ENCODE measurements at regions not wholly inside any gene's neighbourhood (a gene's known extent, or its start where the extent isn't known, plus 50 kb on each side); places are given as distances from the start of the nearest gene placed in this dataset.
"Not testable (repeated sequence)": the region's sequence is repeated elsewhere in the genome, so short reads cannot be mapped to it uniquely, and the experiment has no call there.

DNA sequence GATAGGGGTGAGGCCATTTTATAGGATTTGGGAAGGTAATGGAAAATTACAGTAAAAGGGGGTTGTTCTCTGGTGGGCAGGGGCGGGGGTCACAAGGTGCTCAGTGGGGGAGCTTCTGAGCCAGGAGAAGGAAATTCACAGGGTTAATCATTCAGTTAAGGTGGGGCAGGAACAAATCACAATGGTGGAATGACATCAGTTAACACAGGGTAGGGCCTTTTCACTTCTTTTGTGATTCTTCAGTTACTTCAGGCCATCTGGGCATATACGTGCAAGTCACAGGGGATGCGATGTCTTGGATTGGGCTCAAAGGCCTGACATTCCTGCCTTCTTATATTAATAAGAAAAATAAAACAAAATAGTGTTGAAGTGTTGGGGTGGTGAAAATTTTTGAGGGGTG lies 181.1 kb upstream of the TRPC7 start:
- H3K9me3 ChIP-seq; H3K27me3 ChIP-seq (ENCODE audit: insufficient read depth); H4K20me1 ChIP-seq (ENCODE audit: insufficient read depth); H3F3A ChIP-seq (replicated peaks; ENCODE audit: insufficient read depth); CTCF ChIA-PET; H3K79me2 ChIP-seq (ENCODE audit: insufficient read depth); H3K36me3 ChIP-seq (replicated peaks in 1 of 2; ENCODE audit: control insufficient read depth in 1 of 2, insufficient read depth in 2 of 2, low read length in 1 of 2); POLR2A ChIA-PET; H2AFZ ChIP-seq (ENCODE audit: low read depth); H3K27ac ChIP-seq (ENCODE audit: low read depth in 2 of 2, low read length in 1 of 2); H3K9ac ChIP-seq; H3K9me2 ChIP-seq; H3K4me1 ChIP-seq (ENCODE audit: control insufficient read depth in 1 of 2, insufficient read depth in 2 of 2, low read depth in 1 of 2, low read length in 1 of 2); H3K4me3 ChIP-seq (ENCODE audit: low read depth in 2 of 2, low read length in 1 of 2); H3K4me2 ChIP-seq; DNase-seq: not testable (repeated sequence)
- WGBS (ENCODE audit: low lambda C conversion rate) = 46% methylated on average over 3 of the region's 3 CpGs

GRCh38 chr5:136545031-136545430 lies 179.7 kb upstream of the TRPC7 start:
- H4K20me1 ChIP-seq (ENCODE audit: insufficient read depth); H3K27ac ChIP-seq (ENCODE audit: low read depth in 2 of 2, low read length in 1 of 2); H3K9ac ChIP-seq; H3K27me3 ChIP-seq (ENCODE audit: insufficient read depth); H3K9me2 ChIP-seq; CTCF ChIA-PET; H2AFZ ChIP-seq (ENCODE audit: low read depth); H3K36me3 ChIP-seq (replicated peaks in 1 of 2; ENCODE audit: control insufficient read depth in 1 of 2, insufficient read depth in 2 of 2, low read length in 1 of 2); H3K79me2 ChIP-seq (ENCODE audit: insufficient read depth); H3K4me2 ChIP-seq; DNase-seq; H3F3A ChIP-seq (replicated peaks; ENCODE audit: insufficient read depth); H3K9me3 ChIP-seq; POLR2A ChIA-PET; H3K4me1 ChIP-seq (ENCODE audit: control insufficient read depth in 1 of 2, insufficient read depth in 2 of 2, low read depth in 1 of 2, low read length in 1 of 2); H3K4me3 ChIP-seq (ENCODE audit: low read depth in 2 of 2, low read length in 1 of 2): not testable (repeated sequence)
- WGBS (ENCODE audit: low lambda C conversion rate) = 54% methylated on average over 5 of the region's 5 CpGs

DNA sequence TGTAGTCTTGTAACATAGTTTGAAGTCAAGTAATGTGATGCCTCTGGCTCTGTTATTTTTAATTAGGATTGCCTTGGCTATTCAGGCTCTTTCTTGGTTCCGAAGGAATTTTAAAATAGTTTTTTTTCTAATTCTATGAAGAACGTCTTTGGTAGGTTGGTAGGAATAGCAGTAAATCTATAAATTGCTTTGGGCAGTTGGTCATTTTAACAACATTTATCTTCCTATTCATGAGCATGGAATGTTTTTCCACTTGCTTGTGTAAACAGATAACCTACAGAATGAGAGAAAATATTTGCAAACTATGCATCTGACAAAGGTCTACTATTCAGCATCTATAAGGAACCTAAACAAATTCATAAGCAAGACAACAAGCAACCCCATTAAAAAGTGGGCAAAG lies 173.2 kb upstream of the TRPC7 start:
- H3K4me3 ChIP-seq (ENCODE audit: low read depth in 2 of 2, low read length in 1 of 2) = no peak overlapping the region
- H3K9me3 ChIP-seq = no peaks in the 10 kb centered on the region
- no peak overlapping the region for H2AFZ ChIP-seq (ENCODE audit: low read depth)
- H3K4me2 ChIP-seq = no peak overlapping the region
- POLR2A ChIA-PET = no interaction called here
- H3F3A ChIP-seq (replicated peaks; ENCODE audit: insufficient read depth) = no peaks in the 10 kb centered on the region
- no peaks in the 10 kb centered on the region for H3K36me3 ChIP-seq (replicated peaks in 1 of 2; ENCODE audit: control insufficient read depth in 1 of 2, insufficient read depth in 2 of 2, low read length in 1 of 2)
- no peaks in the 10 kb centered on the region for H3K79me2 ChIP-seq (ENCODE audit: insufficient read depth)
- H3K9ac ChIP-seq = no peak overlapping the region
- H3K4me1 ChIP-seq (ENCODE audit: control insufficient read depth in 1 of 2, insufficient read depth in 2 of 2, low read depth in 1 of 2, low read length in 1 of 2) = no peaks in the 10 kb centered on the region
- no peak for DNase-seq
- CTCF ChIA-PET = no interaction called here
- H3K27ac ChIP-seq (ENCODE audit: low read depth in 2 of 2, low read length in 1 of 2) = no peak overlapping the region
- WGBS (ENCODE audit: low lambda C conversion rate) = 15% methylated on average over 2 of the region's 2 CpGs
- H3K27me3 ChIP-seq (ENCODE audit: insufficient read depth) = no peaks in the 10 kb centered on the region
- H3K9me2 ChIP-seq = no peaks in the 10 kb centered on the region
- H4K20me1 ChIP-seq (ENCODE audit: insufficient read depth) = no peaks in the 10 kb centered on the region
- TF ChIP-seq RXRA (IDR thresholded peaks at IDR 0.05; ENCODE audit: borderline replicate concordance, low read depth) (no peak), FOXJ3 (CRISPR knock-in tag; IDR thresholded peaks at IDR 0.05) (no peak), CHD2 (IDR thresholded peaks at IDR 0.05; ENCODE audit: low read length, partially characterized antibody) (no peak), FOXM1 (IDR thresholded peaks at IDR 0.05; ENCODE audit: low read depth) (no peak), EZH2phosphoT487 (IDR thresholded peaks at IDR 0.05; ENCODE audit: borderline replicate concordance, low read depth) (no peak), MEF2A (IDR thresholded peaks at IDR 0.05; ENCODE audit: borderline replicate concordance, low read depth) (no peak), TEAD4 (IDR thresholded peaks at IDR 0.05; ENCODE audit: borderline replicate concordance, insufficient read depth) (no peak), FOSL2 (IDR thresholded peaks at IDR 0.05; ENCODE audit: borderline replicate concordance, low read depth) (no peak), TAF1 (IDR thresholded peaks at IDR 0.05; ENCODE audit: borderline replicate concordance, low read depth, low read length) (no peak), NFIC (IDR thresholded peaks at IDR 0.05; ENCODE audit: borderline replicate concordance) (no peak), ELF1 (IDR thresholded peaks at IDR 0.05) (no peak), RAD21 (IDR thresholded peaks at IDR 0.05; ENCODE audit: low read length) (no peak), EP300 (IDR thresholded peaks at IDR 0.05; ENCODE audit: borderline replicate concordance in 1 of 2, low read depth in 1 of 2, low read length in 1 of 2) (no peak)
- TF ChIP-seq, protein P1, sequence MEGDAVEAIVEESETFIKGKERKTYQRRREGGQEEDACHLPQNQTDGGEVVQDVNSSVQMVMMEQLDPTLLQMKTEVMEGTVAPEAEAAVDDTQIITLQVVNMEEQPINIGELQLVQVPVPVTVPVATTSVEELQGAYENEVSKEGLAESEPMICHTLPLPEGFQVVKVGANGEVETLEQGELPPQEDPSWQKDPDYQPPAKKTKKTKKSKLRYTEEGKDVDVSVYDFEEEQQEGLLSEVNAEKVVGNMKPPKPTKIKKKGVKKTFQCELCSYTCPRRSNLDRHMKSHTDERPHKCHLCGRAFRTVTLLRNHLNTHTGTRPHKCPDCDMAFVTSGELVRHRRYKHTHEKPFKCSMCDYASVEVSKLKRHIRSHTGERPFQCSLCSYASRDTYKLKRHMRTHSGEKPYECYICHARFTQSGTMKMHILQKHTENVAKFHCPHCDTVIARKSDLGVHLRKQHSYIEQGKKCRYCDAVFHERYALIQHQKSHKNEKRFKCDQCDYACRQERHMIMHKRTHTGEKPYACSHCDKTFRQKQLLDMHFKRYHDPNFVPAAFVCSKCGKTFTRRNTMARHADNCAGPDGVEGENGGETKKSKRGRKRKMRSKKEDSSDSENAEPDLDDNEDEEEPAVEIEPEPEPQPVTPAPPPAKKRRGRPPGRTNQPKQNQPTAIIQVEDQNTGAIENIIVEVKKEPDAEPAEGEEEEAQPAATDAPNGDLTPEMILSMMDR (IDR thresholded peaks at IDR 0.05) = no peak
- TF ChIP-seq, protein P2, sequence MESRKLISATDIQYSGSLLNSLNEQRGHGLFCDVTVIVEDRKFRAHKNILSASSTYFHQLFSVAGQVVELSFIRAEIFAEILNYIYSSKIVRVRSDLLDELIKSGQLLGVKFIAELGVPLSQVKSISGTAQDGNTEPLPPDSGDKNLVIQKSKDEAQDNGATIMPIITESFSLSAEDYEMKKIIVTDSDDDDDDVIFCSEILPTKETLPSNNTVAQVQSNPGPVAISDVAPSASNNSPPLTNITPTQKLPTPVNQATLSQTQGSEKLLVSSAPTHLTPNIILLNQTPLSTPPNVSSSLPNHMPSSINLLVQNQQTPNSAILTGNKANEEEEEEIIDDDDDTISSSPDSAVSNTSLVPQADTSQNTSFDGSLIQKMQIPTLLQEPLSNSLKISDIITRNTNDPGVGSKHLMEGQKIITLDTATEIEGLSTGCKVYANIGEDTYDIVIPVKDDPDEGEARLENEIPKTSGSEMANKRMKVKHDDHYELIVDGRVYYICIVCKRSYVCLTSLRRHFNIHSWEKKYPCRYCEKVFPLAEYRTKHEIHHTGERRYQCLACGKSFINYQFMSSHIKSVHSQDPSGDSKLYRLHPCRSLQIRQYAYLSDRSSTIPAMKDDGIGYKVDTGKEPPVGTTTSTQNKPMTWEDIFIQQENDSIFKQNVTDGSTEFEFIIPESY (IDR thresholded peaks at IDR 0.05; ENCODE audit: borderline replicate concordance, low read depth) = no peak
- TF ChIP-seq, protein P3, sequence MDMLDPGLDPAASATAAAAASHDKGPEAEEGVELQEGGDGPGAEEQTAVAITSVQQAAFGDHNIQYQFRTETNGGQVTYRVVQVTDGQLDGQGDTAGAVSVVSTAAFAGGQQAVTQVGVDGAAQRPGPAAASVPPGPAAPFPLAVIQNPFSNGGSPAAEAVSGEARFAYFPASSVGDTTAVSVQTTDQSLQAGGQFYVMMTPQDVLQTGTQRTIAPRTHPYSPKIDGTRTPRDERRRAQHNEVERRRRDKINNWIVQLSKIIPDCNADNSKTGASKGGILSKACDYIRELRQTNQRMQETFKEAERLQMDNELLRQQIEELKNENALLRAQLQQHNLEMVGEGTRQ (IDR thresholded peaks at IDR 0.05; ENCODE audit: borderline replicate concordance, low read depth, low read length) = no peak
- TF ChIP-seq, protein P4, sequence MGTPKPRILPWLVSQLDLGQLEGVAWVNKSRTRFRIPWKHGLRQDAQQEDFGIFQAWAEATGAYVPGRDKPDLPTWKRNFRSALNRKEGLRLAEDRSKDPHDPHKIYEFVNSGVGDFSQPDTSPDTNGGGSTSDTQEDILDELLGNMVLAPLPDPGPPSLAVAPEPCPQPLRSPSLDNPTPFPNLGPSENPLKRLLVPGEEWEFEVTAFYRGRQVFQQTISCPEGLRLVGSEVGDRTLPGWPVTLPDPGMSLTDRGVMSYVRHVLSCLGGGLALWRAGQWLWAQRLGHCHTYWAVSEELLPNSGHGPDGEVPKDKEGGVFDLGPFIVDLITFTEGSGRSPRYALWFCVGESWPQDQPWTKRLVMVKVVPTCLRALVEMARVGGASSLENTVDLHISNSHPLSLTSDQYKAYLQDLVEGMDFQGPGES (IDR thresholded peaks at IDR 0.05; ENCODE audit: low read depth, low read length) = no peak

All from SK-N-SH (cell line).